ENCODE measurements at regions not wholly inside any gene's neighbourhood (a gene's known extent, or its start where the extent isn't known, plus 50 kb on each side); places are given as distances from the start of the nearest gene placed in this dataset.

- H3K4me1 ChIP-seq: no peaks in the 10 kb centered on the region
- 57 to 100% methylated on average over 1 to 3 of the region's 27 CpGs for WGBS, 2 donors (ENCODE audit: low coverage in 1 of 2)
- peaks cover 0 to 16% (median 0%) of the 10 kb centered on the region in 3 donors for H3K9me3 ChIP-seq
- H3K4me3 ChIP-seq: no peak overlapping the region
- no peak overlapping the region for H3K27ac ChIP-seq
- H3K27me3 ChIP-seq: peaks cover 44% of the 10 kb centered on the region
- no peaks in the 10 kb centered on the region for H3K36me3 ChIP-seq
- ATAC-seq: no peak
- TF ChIP-seq CTCF (IDR thresholded peaks at IDR 0.05) (no peak), POLR2A (IDR thresholded peaks at IDR 0.05) (no peak), EP300 (IDR thresholded peaks at IDR 0.05) (no peak), POLR2AphosphoS5 (IDR thresholded peaks at IDR 0.05) (no peak)
Observed at GRCh38 chr1:29767088-29767685, 530.9 kb downstream of the PTPRU start.

DNA sequence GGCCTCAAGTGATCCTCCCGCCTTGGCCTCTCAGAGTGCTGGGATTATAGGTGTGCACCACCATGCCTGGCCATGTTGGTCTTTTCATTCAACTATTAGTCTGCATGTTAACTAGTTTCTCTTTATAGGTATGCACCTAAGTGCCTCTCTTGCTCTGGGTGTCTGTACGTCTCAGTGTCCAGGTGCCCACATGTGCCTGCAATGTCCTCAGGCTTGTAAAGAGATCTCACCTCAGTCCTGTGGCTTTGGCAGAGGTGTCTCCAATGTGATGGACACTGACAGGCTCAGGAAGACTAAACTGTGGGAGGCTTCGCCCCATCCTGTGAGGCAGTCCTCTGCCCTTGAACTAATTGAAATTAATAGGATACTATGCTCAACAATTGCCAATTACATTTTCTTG lies 526.3 kb downstream of the PTPRU start:
- WGBS, 2 donors (ENCODE audit: low coverage in 1 of 2): 65 to 88% methylated on average over 2 of the region's 3 CpGs
- peaks cover 43% of the 10 kb centered on the region for H3K27me3 ChIP-seq
- no peak overlapping the region for H3K27ac ChIP-seq
- ATAC-seq: no peak
- no peak overlapping the region for H3K4me3 ChIP-seq
- H3K9me3 ChIP-seq: peaks cover 0 to 16% (median 0%) of the 10 kb centered on the region in 3 donors
- H3K4me1 ChIP-seq: no peaks in the 10 kb centered on the region
- no peaks in the 10 kb centered on the region for H3K36me3 ChIP-seq
- TF ChIP-seq POLR2AphosphoS5 (IDR thresholded peaks at IDR 0.05) (no peak), POLR2A (IDR thresholded peaks at IDR 0.05) (no peak), EP300 (IDR thresholded peaks at IDR 0.05) (no peak), CTCF (IDR thresholded peaks at IDR 0.05) (no peak)

- WGBS, 2 donors (ENCODE audit: low coverage in 1 of 2): 57 to 67% methylated on average over 3 to 4 of the region's 4 CpGs
- no peaks in the 10 kb centered on the region for H3K4me1 ChIP-seq
- peaks cover 42% of the 10 kb centered on the region for H3K27me3 ChIP-seq
- ATAC-seq: no peak
- TF ChIP-seq POLR2AphosphoS5 (IDR thresholded peaks at IDR 0.05) (no peak), CTCF (IDR thresholded peaks at IDR 0.05) (no peak), EP300 (IDR thresholded peaks at IDR 0.05) (no peak), POLR2A (IDR thresholded peaks at IDR 0.05) (no peak)
- no peak overlapping the region for H3K27ac ChIP-seq
- no peaks in the 10 kb centered on the region for H3K36me3 ChIP-seq
- no peak overlapping the region for H3K4me3 ChIP-seq
- peaks cover 0 to 16% (median 0%) of the 10 kb centered on the region in 3 donors for H3K9me3 ChIP-seq
Observed at GRCh38 chr1:29761159-29761928, 525.0 kb downstream of the PTPRU start.

- Histone ChIP-seq H3K9me3 (peaks cover 0 to 16% (median 0%) of the 10 kb centered on the region in 3 donors), H3K36me3 (no peaks in the 10 kb centered on the region), H3K27ac (no peak overlapping the region), H3K4me3 (no peak overlapping the region), H3K27me3 (peaks cover 42% of the 10 kb centered on the region), H3K4me1 (no peaks in the 10 kb centered on the region)
- 85 to 86% methylated on average over 7 of the region's 7 CpGs for WGBS, 2 donors (ENCODE audit: low coverage in 1 of 2)
- no peak for TF ChIP-seq POLR2A (IDR thresholded peaks at IDR 0.05)
- no peak for TF ChIP-seq POLR2AphosphoS5 (IDR thresholded peaks at IDR 0.05)
- no peak for TF ChIP-seq EP300 (IDR thresholded peaks at IDR 0.05)
- TF ChIP-seq CTCF (IDR thresholded peaks at IDR 0.05): no peak
- no peak for ATAC-seq
Observed at GRCh38 chr1:29760067-29760564, 523.8 kb downstream of the PTPRU start.
